Epithelial cell of esophagus (primary cell): ENCODE measurements at regions not wholly inside any gene's neighbourhood (a gene's known extent, or its start where the extent isn't known, plus 50 kb on each side); places are given as distances from the start of the nearest gene placed in this dataset.

ENCODE experiments used
- DNase-seq: peaks from one replicate; pipeline ENCODE4 v3.0.0; 2010; ENCODE audit warnings: low read depth
- H3K4me3 ChIP-seq: 2 replicates; pipeline ENCODE4 v1.5.1; 2011; ENCODE audit warnings: mild to moderate bottlenecking, low read length, control low read depth
- CTCF ChIP-seq: IDR thresholded peaks from 2 replicates; pipeline ENCODE4 v1.5.1; 2011; ENCODE audit warnings: low read depth, mild to moderate bottlenecking, low read length, control low read depth, inconsistent platforms; ENCODE audit not compliant: insufficient read depth; ENCODE audit errors: missing control alignments

DNA sequence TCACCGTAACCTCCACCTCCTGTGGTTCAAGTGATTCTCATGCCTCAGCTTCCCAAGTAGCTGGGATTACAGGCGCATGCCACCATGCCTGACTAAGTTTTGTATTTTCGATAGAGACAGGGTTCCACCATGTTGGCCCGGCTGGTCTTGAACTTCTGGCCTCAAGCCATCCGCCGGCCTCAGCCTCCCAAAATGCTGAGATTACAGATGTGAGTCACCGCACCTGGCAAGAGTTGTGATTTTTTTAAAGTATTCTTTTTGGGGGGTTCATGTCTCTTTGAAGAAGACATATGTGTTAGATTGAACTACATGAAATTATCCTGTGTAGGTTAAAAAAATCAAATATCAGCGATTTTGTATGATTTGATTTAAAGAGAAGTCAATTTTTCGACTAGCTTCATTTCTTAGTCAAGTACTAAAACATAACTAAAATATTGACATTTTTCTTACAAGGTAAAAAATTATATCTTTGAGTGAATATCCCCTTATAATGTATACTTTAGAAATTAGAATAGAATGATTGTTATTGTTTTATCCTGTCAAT lies 60.3 kb upstream of the ANTXR2 start:
- no peak for DNase-seq
- no peak overlapping the region for H3K4me3 ChIP-seq
- no peak for TF ChIP-seq CTCF

GRCh38 chr4:80129785-80130184 lies 56.8 kb upstream of the ANTXR2 start:
- DNase-seq: no peak
- no peak overlapping the region for H3K4me3 ChIP-seq
- TF ChIP-seq CTCF: no peak

- TF ChIP-seq CTCF: no peak
- DNase-seq: no peak
- H3K4me3 ChIP-seq: no peak overlapping the region
Observed at GRCh38 chr4:80128941-80129340, 55.9 kb upstream of the ANTXR2 start.

- no peak for TF ChIP-seq CTCF
- DNase-seq: no peak
- H3K4me3 ChIP-seq: no peak overlapping the region
Observed at GRCh38 chr4:80127870-80128419, 54.9 kb upstream of the ANTXR2 start.

DNA sequence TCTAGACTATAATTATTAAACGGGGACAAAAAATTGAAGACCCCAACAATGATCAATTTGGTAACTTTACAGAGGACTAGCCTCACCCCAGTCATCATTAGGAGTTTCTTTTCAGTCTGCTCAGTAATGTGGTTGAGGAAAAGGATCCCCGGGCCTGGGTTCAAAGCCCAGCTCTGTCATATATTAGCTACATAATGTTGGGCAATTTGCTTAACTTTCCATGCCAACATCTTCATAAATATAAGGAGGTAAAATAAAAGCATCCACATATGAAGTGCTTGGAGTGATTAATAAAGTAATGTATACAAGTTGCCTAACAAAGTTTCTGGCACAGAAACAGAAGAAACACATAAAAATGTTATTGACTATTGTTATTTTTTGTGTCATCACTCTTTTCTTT lies 53.4 kb upstream of the ANTXR2 start:
- no peak for DNase-seq
- H3K4me3 ChIP-seq: no peak overlapping the region
- TF ChIP-seq CTCF: no peak

GRCh38 chr4:80125252-80126177 lies 52.5 kb upstream of the ANTXR2 start:
- DNase-seq: peak; percentile 47
- no peak overlapping the region for H3K4me3 ChIP-seq

More at GRCh38 chr4:80125252-80126177, 52.5 kb upstream of the ANTXR2 start:
- peak; percentile 57 for TF ChIP-seq CTCF
